Naive thymus-derived CD4-positive, alpha-beta T cell (primary cell): ENCODE measurements at regions not wholly inside any gene's neighbourhood (a gene's known extent, or its start where the extent isn't known, plus 50 kb on each side); places are given as distances from the start of the nearest gene placed in this dataset.

ENCODE experiments used
- ATAC-seq: fragments of 150-1000 bp; cut with Tn5 transposase; 2 replicates; pipeline ENCODE4 v1.10.0; 2021; ENCODE audit warnings: mild to moderate bottlenecking, moderate library complexity
- CTCF ChIA-PET: fragments of 350-600 bp; sonication (Branson Sonifier 250); formaldehyde crosslinking; loops from one replicate; lab custom pipeline; 2021; ENCODE audit warnings: antibody characterized with exemption; lab: Charles Lee
- POLR2A ChIA-PET: fragments of 350-600 bp; sonication (Branson Sonifier 250); formaldehyde crosslinking; loops from one replicate; lab custom pipeline; 2021; ENCODE audit warnings: antibody characterized with exemption, inconsistent platforms; lab: Charles Lee
- DNase-seq, 9 donors: peaks; one replicate each; pipeline versions ENCODE4 v3.0.0 to v3.0.0-alpha.2; 2020 to 2022; ENCODE audit warnings: mixed read lengths in 1 of 9
- H3K27ac ChIP-seq: one replicate; pipeline ENCODE4 v1.7.0; 2013; ENCODE audit warnings: mild to moderate bottlenecking, low read depth, low read length, moderate library complexity
- H3K27me3 ChIP-seq, 2 donors: one replicate each; pipeline ENCODE4 v1.7.0; 2013; ENCODE audit warnings: low read length in 2 of 2, mild to moderate bottlenecking in 2 of 2, moderate library complexity in 2 of 2; ENCODE audit not compliant: control insufficient read depth in 2 of 2, insufficient read depth in 2 of 2
- H3K36me3 ChIP-seq, 3 experiments: 1 replicate in 2 of 3; 2 replicates in 1 of 3; pipeline ENCODE4 v1.7.0; 2013; ENCODE audit warnings: low read length in 3 of 3, mild to moderate bottlenecking in 3 of 3, moderate library complexity in 1 of 3; ENCODE audit not compliant: insufficient read depth in 3 of 3, control insufficient read depth in 2 of 3
- H3K4me1 ChIP-seq, 2 donors: one replicate each; pipeline ENCODE4 v1.7.0; 2013; ENCODE audit warnings: low read length in 2 of 2, mild to moderate bottlenecking in 2 of 2, moderate library complexity in 1 of 2; ENCODE audit not compliant: control insufficient read depth in 2 of 2, insufficient read depth in 2 of 2
- H3K4me3 ChIP-seq: 2 replicates; pipeline ENCODE4 v1.7.0; 2013; ENCODE audit warnings: mild to moderate bottlenecking, low read length
- H3K9me3 ChIP-seq, 3 experiments: 1 replicate in 2 of 3; 2 replicates in 1 of 3; pipeline ENCODE4 v1.7.0; 2013; ENCODE audit warnings: low read length in 3 of 3; ENCODE audit not compliant: control insufficient read depth in 2 of 3
- H3K27ac Mint-ChIP-seq, 9 donors: one replicate each; pipeline ENCODE4 v1.8.0; 2020 to 2022; ENCODE audit warnings: mixed read lengths in 9 of 9, mild to moderate bottlenecking in 8 of 9, moderate library complexity in 5 of 9, inconsistent platforms in 2 of 9
- H3K27me3 Mint-ChIP-seq, 5 donors: one replicate each; pipeline ENCODE4 v1.8.0; 2021 to 2022; ENCODE audit warnings: mixed read lengths in 5 of 5, mild to moderate bottlenecking in 1 of 5
- H3K36me3 Mint-ChIP-seq, 5 donors: one replicate each; pipeline ENCODE4 v1.8.0; 2020 to 2022; ENCODE audit warnings: mixed read lengths in 5 of 5, mild to moderate bottlenecking in 3 of 5, inconsistent platforms in 1 of 5
- H3K4me1 Mint-ChIP-seq, 7 donors: one replicate each; pipeline ENCODE4 v1.8.0; 2020 to 2022; ENCODE audit warnings: mixed read lengths in 7 of 7, mild to moderate bottlenecking in 3 of 7, inconsistent platforms in 1 of 7
- H3K4me3 Mint-ChIP-seq, 10 donors: one replicate each; pipeline ENCODE4 v1.8.0; 2020 to 2022; ENCODE audit warnings: mild to moderate bottlenecking in 10 of 10, mixed read lengths in 10 of 10, moderate library complexity in 6 of 10, inconsistent platforms in 2 of 10
- H3K9me3 Mint-ChIP-seq, 11 donors: one replicate each; pipeline ENCODE4 v1.8.0; 2020 to 2022; ENCODE audit warnings: mixed read lengths in 11 of 11, mild to moderate bottlenecking in 4 of 11, inconsistent platforms in 1 of 11, moderate library complexity in 1 of 11
- intact Hi-C, 2 donors: fragments of 100-400 bp; cut with micrococcal nuclease; formaldehyde crosslinking; loops; one replicate each; pipeline ENCODE4 v1.15.1; 2023

DNA sequence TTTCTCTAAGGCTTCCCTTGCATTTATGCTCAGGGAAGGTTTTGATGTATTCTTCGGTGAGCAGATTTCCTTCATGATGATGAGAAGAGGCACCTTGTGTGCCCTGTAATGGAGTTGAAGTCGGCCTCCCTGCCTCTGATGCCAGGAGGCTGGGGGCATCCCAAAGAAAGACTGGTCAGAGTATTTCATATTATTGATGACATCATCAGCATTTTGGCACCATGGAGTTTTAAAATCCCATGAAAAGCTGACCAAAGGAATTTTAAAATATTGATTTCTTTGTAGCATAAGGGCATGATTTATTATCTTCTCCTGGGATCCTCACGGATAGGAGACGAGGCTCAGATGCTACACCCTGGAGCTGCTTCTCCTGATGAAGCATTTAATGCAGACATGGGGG is 231.2 kb upstream of the IRX1 start:
- Histone ChIP-seq H3K27me3 (no peaks in the 10 kb centered on the region), H3K9me3 (no peaks in the 10 kb centered on the region), H3K27ac (no peak overlapping the region), H3K4me1 (no peaks in the 10 kb centered on the region), H3K4me3 (no peak overlapping the region), H3K36me3 (no peaks in the 10 kb centered on the region)
- ATAC-seq (no peak), DNase-seq (no peak)
- intact Hi-C loops, result no loop called here
- Mint-ChIP-seq H3K36me3 (peaks cover 0 to 4% (median 0%) of the 10 kb centered on the region in 5 donors), H3K4me3 (no peak overlapping the region), H3K4me1 (no peaks in the 10 kb centered on the region), H3K27ac (no peak overlapping the region), H3K9me3 (peaks cover 0 to 14% (median 7%) of the 10 kb centered on the region in 11 donors), H3K27me3 (peaks cover 0 to 5% (median 0%) of the 10 kb centered on the region in 5 donors)
- POLR2A ChIA-PET, result no interaction called here
- CTCF ChIA-PET, result no interaction called here

DNA sequence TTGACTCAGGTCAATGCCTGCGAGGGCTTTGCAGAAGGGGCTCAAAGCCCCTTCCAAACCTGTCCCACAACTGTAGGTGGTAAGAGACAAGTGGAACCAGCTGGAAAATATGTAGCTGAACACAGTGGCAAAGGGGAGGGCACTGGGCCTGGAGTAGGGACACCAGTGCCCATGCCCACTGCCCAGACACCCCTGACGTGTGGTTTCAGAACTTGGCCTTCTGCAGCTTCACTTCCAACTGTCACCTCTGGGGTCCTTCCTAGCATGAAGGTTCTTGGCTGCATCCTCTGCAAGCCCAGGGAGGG is 233.1 kb upstream of the IRX1 start:
- no peaks in the 10 kb centered on the region for H3K4me1 Mint-ChIP-seq
- Histone ChIP-seq H3K27ac (no peak overlapping the region), H3K4me1 (no peaks in the 10 kb centered on the region), H3K36me3 (no peaks in the 10 kb centered on the region), H3K4me3 (no peak overlapping the region), H3K9me3 (no peaks in the 10 kb centered on the region), H3K27me3 (no peaks in the 10 kb centered on the region)
- no peak for ATAC-seq
- H3K27ac Mint-ChIP-seq, result no peak overlapping the region
- DNase-seq, result no peak
- H3K36me3 Mint-ChIP-seq, result peaks cover 0 to 4% (median 0%) of the 10 kb centered on the region in 5 donors
- ChIA-PET POLR2A (no interaction called here), CTCF (no interaction called here)
- no peak overlapping the region for H3K4me3 Mint-ChIP-seq
- intact Hi-C loops, result no loop called here
- peaks cover 0 to 15% (median 5%) of the 10 kb centered on the region in 11 donors for H3K9me3 Mint-ChIP-seq
- peaks cover 0 to 5% (median 0%) of the 10 kb centered on the region in 5 donors for H3K27me3 Mint-ChIP-seq

DNA sequence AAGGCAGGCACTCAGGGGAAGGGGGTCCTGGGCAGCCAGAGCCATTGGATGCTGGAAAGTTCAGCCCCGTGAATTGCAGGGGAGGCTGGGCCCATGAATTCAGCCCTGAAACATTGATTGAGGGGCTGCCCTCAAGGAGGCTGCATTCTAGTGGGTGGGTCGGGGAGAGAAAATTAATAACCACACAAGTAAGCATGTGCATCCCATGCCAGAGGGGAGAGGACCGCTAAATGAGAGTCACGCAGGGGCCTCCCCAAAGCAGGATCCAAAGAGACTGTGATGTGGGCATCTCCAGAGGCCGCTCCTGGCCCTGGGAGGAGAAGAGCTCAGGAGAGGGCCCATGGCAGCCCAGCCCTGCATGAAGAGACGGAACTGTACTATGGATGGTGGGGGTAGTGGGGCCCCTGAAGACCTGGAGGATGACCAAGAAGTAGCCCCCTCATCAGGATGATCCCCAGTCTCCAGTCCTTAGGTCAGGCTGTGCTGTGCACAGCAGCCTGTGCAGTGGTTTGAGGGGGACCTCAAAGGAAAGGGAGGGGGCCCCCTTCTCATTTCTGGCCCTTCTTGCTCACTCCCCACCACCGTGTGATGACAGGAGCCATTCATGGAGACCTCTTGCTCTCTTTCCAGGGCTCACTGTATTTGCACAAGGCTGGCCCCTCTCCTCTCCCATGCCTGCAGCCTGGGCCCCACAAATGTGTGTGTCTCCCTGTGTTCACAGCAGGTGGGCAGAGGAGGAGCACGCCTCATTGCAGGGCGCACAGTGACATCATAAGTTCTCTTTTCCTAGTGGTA is 233.6 kb upstream of the IRX1 start:
- DNase-seq, result no peak

DNA sequence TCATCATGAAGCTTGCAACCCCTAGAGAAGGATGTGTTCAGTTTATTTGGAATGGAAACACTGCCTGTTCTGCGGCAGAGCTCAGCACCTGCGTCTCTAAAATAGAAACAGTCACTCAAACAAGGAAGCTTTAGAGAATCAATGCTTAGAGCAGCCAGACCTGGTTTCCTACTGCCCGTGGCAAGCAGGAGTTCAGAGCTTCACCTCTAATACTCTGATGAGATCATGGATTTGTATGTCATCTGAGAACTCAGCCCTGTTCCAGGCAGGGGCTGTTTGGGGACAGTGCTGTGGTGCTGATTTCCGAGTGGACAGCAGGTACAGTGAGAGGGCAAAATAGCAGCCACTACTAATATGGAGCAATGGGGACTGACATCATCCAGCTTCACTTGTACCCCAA is 236.0 kb upstream of the IRX1 start:
- Histone ChIP-seq H3K27me3 (no peaks in the 10 kb centered on the region), H3K4me1 (no peaks in the 10 kb centered on the region), H3K9me3 (no peaks in the 10 kb centered on the region), H3K27ac (no peak overlapping the region), H3K36me3 (no peaks in the 10 kb centered on the region), H3K4me3 (no peak overlapping the region)
- Mint-ChIP-seq H3K36me3 (peaks cover 0 to 4% (median 0%) of the 10 kb centered on the region in 5 donors), H3K4me1 (no peaks in the 10 kb centered on the region), H3K27me3 (peaks cover 0 to 5% (median 0%) of the 10 kb centered on the region in 5 donors), H3K9me3 (peaks cover 0 to 19% (median 5%) of the 10 kb centered on the region in 11 donors), H3K27ac (no peak overlapping the region), H3K4me3 (no peak overlapping the region)
- intact Hi-C loops, result no loop called here
- POLR2A ChIA-PET, result no interaction called here
- CTCF ChIA-PET, result interaction anchor here (0.5 kb wide), 1 partner anchor 569 kb away, joined by 4 read pairs; no protein-coding TSS in a partner anchor
- no peak for ATAC-seq
- DNase-seq, result no peak

More for the DNA sequence above, 233.6 kb upstream of the IRX1 start:
- peaks cover 0 to 4% (median 0%) of the 10 kb centered on the region in 5 donors for H3K36me3 Mint-ChIP-seq
- Histone ChIP-seq H3K27me3 (no peaks in the 10 kb centered on the region), H3K9me3 (no peaks in the 10 kb centered on the region), H3K4me3 (no peak overlapping the region), H3K4me1 (no peaks in the 10 kb centered on the region), H3K27ac (no peak overlapping the region), H3K36me3 (no peaks in the 10 kb centered on the region)
- H3K4me1 Mint-ChIP-seq, result no peaks in the 10 kb centered on the region
- peaks cover 0 to 5% (median 0%) of the 10 kb centered on the region in 5 donors for H3K27me3 Mint-ChIP-seq
- intact Hi-C loops, result no loop called here
- CTCF ChIA-PET, result no interaction called here
- H3K9me3 Mint-ChIP-seq, result peaks cover 0 to 17% (median 5%) of the 10 kb centered on the region in 11 donors
- no peak overlapping the region for H3K27ac Mint-ChIP-seq
- POLR2A ChIA-PET, result no interaction called here
- H3K4me3 Mint-ChIP-seq, result no peak overlapping the region
- no peak for ATAC-seq

DNA sequence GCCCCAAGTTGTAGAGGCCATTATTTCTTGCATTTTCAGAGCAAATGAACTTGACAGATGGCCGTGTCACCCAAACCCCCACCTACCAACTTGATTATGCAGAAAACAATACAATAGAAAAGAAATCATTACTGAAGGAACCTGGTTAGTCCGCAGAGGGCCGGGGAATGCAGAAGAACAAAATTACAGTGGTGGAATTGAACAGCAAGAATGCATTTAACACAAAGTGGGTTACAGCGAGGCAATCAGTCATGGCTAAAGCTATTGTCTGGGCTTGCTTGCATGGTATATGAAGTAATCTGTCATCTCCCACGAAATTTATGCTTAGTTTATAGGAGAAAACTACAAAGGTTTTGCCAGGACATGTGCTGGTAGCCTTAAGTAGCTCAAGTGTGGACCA is 238.3 kb upstream of the IRX1 start:
- ChIA-PET CTCF (no interaction called here), POLR2A (no interaction called here)
- Histone ChIP-seq H3K9me3 (no peaks in the 10 kb centered on the region), H3K36me3 (no peaks in the 10 kb centered on the region), H3K4me3 (no peak overlapping the region), H3K4me1 (no peaks in the 10 kb centered on the region), H3K27ac (no peak overlapping the region), H3K27me3 (no peaks in the 10 kb centered on the region)
- peaks cover 0 to 18% (median 3%) of the 10 kb centered on the region in 11 donors for H3K9me3 Mint-ChIP-seq
- H3K4me3 Mint-ChIP-seq, result no peak overlapping the region
- ATAC-seq, result no peak
- no peaks in the 10 kb centered on the region for H3K4me1 Mint-ChIP-seq
- H3K27ac Mint-ChIP-seq, result no peak overlapping the region
- H3K36me3 Mint-ChIP-seq, result peaks cover 0 to 4% (median 0%) of the 10 kb centered on the region in 5 donors
- intact Hi-C loops, result no loop called here
- DNase-seq, result no peak
- peaks cover 0 to 5% (median 0%) of the 10 kb centered on the region in 5 donors for H3K27me3 Mint-ChIP-seq

DNA sequence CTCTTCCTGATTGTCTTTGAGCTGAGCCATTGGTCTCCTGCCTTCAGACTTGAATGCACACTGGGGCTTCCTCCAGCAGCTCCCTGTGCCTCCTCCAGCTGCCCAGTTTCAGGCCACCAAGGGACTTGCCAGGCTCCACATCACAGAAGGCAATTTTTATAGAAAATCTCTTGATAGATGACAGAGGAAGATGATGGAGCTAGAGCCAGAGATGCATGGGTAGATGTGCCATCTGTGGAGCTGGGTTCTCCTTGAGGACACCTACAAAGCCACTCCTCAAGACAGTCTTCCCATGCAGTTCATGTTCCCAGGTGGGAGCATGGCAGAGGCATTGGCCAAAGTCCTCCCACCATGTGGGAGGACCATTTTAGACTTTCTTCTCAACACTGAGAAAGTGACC is 239.6 kb upstream of the IRX1 start:
- H3K4me1 ChIP-seq, result no peaks in the 10 kb centered on the region
- no peak for DNase-seq
- H3K4me3 ChIP-seq, result no peak overlapping the region
- POLR2A ChIA-PET, result no interaction called here
- H3K9me3 ChIP-seq, result no peaks in the 10 kb centered on the region
- no peak overlapping the region for H3K27ac ChIP-seq
- Mint-ChIP-seq H3K4me1 (no peaks in the 10 kb centered on the region), H3K36me3 (no peaks in the 10 kb centered on the region), H3K27ac (no peak overlapping the region), H3K9me3 (peaks cover 0 to 15% (median 2%) of the 10 kb centered on the region in 11 donors), H3K27me3 (peaks cover 0 to 3% (median 0%) of the 10 kb centered on the region in 5 donors), H3K4me3 (no peak overlapping the region)
- CTCF ChIA-PET, result no interaction called here
- H3K36me3 ChIP-seq, result no peaks in the 10 kb centered on the region
- intact Hi-C loops, result no loop called here
- H3K27me3 ChIP-seq, result no peaks in the 10 kb centered on the region
- no peak for ATAC-seq

DNA sequence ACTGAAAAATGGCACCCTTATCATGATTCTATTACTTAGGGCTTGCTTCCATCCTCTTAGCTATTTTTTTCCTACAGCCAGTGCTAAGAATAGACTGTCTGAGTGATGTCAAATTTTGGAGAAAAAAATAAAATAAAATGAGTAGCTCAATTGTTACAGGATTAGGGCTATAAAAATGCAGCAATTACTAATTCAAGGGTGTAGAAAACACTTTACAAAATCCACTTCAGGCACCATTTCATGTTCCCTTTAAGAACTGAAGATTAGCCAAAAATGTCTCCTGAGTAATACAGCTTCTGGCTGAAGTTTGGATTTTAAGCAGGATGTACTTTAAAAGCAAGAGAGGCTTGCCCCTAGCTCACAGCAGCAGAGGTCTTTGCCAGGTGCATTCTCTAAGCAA is 240.5 kb upstream of the IRX1 start:
- DNase-seq (no peak), ATAC-seq (no peak)
- H3K4me3 Mint-ChIP-seq, result no peak overlapping the region
- no peaks in the 10 kb centered on the region for H3K27me3 ChIP-seq
- no peak overlapping the region for H3K27ac Mint-ChIP-seq
- no peak overlapping the region for H3K27ac ChIP-seq
- no peaks in the 10 kb centered on the region for H3K36me3 ChIP-seq
- POLR2A ChIA-PET, result no interaction called here
- no peak overlapping the region for H3K4me3 ChIP-seq
- no peaks in the 10 kb centered on the region for H3K4me1 ChIP-seq
- no peaks in the 10 kb centered on the region for H3K4me1 Mint-ChIP-seq
- intact Hi-C loops, result no loop called here
- H3K36me3 Mint-ChIP-seq, result no peaks in the 10 kb centered on the region
- CTCF ChIA-PET, result no interaction called here
- H3K9me3 ChIP-seq, result no peaks in the 10 kb centered on the region
- peaks cover 0 to 4% (median 0%) of the 10 kb centered on the region in 5 donors for H3K27me3 Mint-ChIP-seq
- peaks cover 0 to 15% (median 0%) of the 10 kb centered on the region in 11 donors for H3K9me3 Mint-ChIP-seq
